Endothelial cell of umbilical vein (primary cell): ENCODE measurements at regions not wholly inside any gene's neighbourhood (a gene's known extent, or its start where the extent isn't known, plus 50 kb on each side); places are given as distances from the start of the nearest gene placed in this dataset.

Source experiments
- BruUV-seq: library from RNA; stranded (reverse); fragments of 400-500 nt; replicated peaks from 2 replicates; lab custom pipeline; 2021; lab: Mats Ljungman, UMichigan
- CTCF ChIA-PET: fragments of 300-600, 350-600 bp; sonication (Branson Sonifier 250); formaldehyde crosslinking; loops from one replicate; lab custom pipeline; 2021; ENCODE audit warnings: antibody characterized with exemption, inconsistent platforms; lab: Charles Lee
- POLR2A ChIA-PET: fragments of 300-600, 350-600 bp; sonication (Branson Sonifier 250); formaldehyde crosslinking; loops from one replicate; lab custom pipeline; 2021; ENCODE audit warnings: antibody characterized with exemption, inconsistent platforms; lab: Charles Lee
- DNase-seq: peaks from one replicate; pipeline ENCODE4 v3.0.0-alpha.2; 2011; ENCODE audit warnings: low read depth, low spot score
- FAIRE-seq: peaks from 2 replicates; lab custom pipeline; 2011; peaks lifted over from hg19 to GRCh38; lab: Jason Lieb, UNC
- H2AFZ ChIP-seq: 2 replicates; pipeline ENCODE4 v1.6.0; 2012; ENCODE audit warnings: low read depth, low read length, control low read depth, inconsistent platforms
- H3K27ac ChIP-seq: 2 replicates; pipeline ENCODE4 v1.5.1; 2011; ENCODE audit warnings: low read depth, mild to moderate bottlenecking, control low read depth, low read length, moderate library complexity; ENCODE audit not compliant: insufficient read depth
- H3K27me3 ChIP-seq, 2 experiments: 2 replicates each; pipeline versions ENCODE4 v1.6.0 to v1.6.1; 2011; ENCODE audit warnings: low read length in 2 of 2, mixed read lengths in 1 of 2; ENCODE audit not compliant: control insufficient read depth in 2 of 2, insufficient read depth in 2 of 2
- H3K36me3 ChIP-seq, 2 experiments: 2 replicates in 1 of 2; 3 replicates in 1 of 2; pipeline ENCODE4 v1.5.1; 2011; ENCODE audit warnings: low read length in 2 of 2, mild to moderate bottlenecking in 1 of 2, moderate library complexity in 1 of 2; ENCODE audit not compliant: control insufficient read depth in 2 of 2, insufficient read depth in 2 of 2; ENCODE audit errors: extremely low read depth in 1 of 2
- H3K4me1 ChIP-seq: 3 replicates; pipeline ENCODE4 v1.5.1; 2011; ENCODE audit warnings: mild to moderate bottlenecking, low read length; ENCODE audit not compliant: control insufficient read depth, insufficient read depth; ENCODE audit errors: extremely low read depth
- H3K4me2 ChIP-seq: 2 replicates; pipeline ENCODE4 v1.6.1; 2011; ENCODE audit warnings: low read length, control low read depth, mixed read lengths; ENCODE audit not compliant: insufficient read depth
- H3K4me3 ChIP-seq, 3 experiments: fragments of 200-600 bp in 1 of 3; sonication (generic), shearing (Covaris generic) in 1 of 3; replicated peaks in 1 of 3; 2 replicates each; pipeline ENCODE4 v1.5.1; 2011 to 2016; ENCODE audit warnings: control low read depth in 3 of 3, low read length in 3 of 3, mild to moderate bottlenecking in 2 of 3, inconsistent platforms in 1 of 3, low read depth in 1 of 3, moderate library complexity in 1 of 3; ENCODE audit not compliant: insufficient read depth in 1 of 3
- H3K79me2 ChIP-seq: 2 replicates; pipeline ENCODE4 v1.6.0; 2012; ENCODE audit warnings: low read length, inconsistent platforms; ENCODE audit not compliant: control insufficient read depth, insufficient read depth
- H3K9ac ChIP-seq: replicated peaks from 2 replicates; pipeline ENCODE3; 2011; ENCODE audit warnings: low read length, control low read depth; ENCODE audit not compliant: insufficient read depth; ENCODE audit errors: extremely low read depth
- H3K9me1 ChIP-seq: replicated peaks from 3 replicates; pipeline ENCODE4 v1.6.0; 2011; ENCODE audit warnings: mild to moderate bottlenecking, low read length; ENCODE audit not compliant: control insufficient read depth, insufficient read depth; ENCODE audit errors: extremely low read depth
- H3K9me3 ChIP-seq: replicated peaks from 2 replicates; pipeline ENCODE4 v1.5.1; 2012; ENCODE audit warnings: low read length, inconsistent platforms; ENCODE audit not compliant: control insufficient read depth, insufficient read depth
- H4K20me1 ChIP-seq: replicated peaks from 2 replicates; pipeline ENCODE3; 2011; ENCODE audit warnings: mild to moderate bottlenecking, low read length; ENCODE audit not compliant: control insufficient read depth, insufficient read depth; ENCODE audit errors: extremely low read depth
- CTCF ChIP-seq, 2 donors: IDR thresholded peaks; 1 replicate in 1 of 2; 2 replicates in 1 of 2; pipeline ENCODE4 v1.5.1; 2011; ENCODE audit warnings: low read length in 2 of 2, mild to moderate bottlenecking in 2 of 2, moderate library complexity in 2 of 2, control low read depth in 1 of 2, inconsistent platforms in 1 of 2, low read depth in 1 of 2; ENCODE audit not compliant: insufficient read depth in 1 of 2; ENCODE audit errors: extremely low read depth in 1 of 2
- EZH2 ChIP-seq: IDR thresholded peaks from 2 replicates; pipeline ENCODE4 v1.6.1; 2012; ENCODE audit warnings: borderline replicate concordance, low read depth, mild to moderate bottlenecking, moderate library complexity, low read length, inconsistent platforms; ENCODE audit not compliant: severe bottlenecking
- FOS ChIP-seq: IDR thresholded peaks from 2 replicates; pipeline ENCODE4 v1.6.1; 2011; ENCODE audit warnings: mild to moderate bottlenecking, low read length, moderate library complexity, borderline replicate concordance; ENCODE audit not compliant: insufficient read depth
- GATA2 ChIP-seq: IDR thresholded peaks from 2 replicates; pipeline ENCODE4 v1.7.0; 2011; ENCODE audit warnings: low read depth, mild to moderate bottlenecking, moderate library complexity, mixed read lengths, low read length; ENCODE audit not compliant: insufficient read length, insufficient read depth
- JUN ChIP-seq: IDR thresholded peaks from 2 replicates; pipeline ENCODE4 v1.6.1; 2011; ENCODE audit warnings: borderline replicate concordance, low read depth; ENCODE audit not compliant: insufficient read length, insufficient read depth
- MYC ChIP-seq: IDR thresholded peaks from one replicate; pipeline ENCODE4 v1.6.1; 2011; ENCODE audit warnings: mild to moderate bottlenecking, low read depth, low read length
- POLR2A ChIP-seq: IDR thresholded peaks from 2 replicates; pipeline ENCODE4 v1.6.1; 2012; ENCODE audit warnings: low read depth, mild to moderate bottlenecking, control low read depth, low read length
- POLR2AphosphoS5 ChIP-seq: IDR thresholded peaks from 2 replicates; pipeline ENCODE4 v1.6.1; 2012; ENCODE audit warnings: low read depth, mild to moderate bottlenecking, control low read depth, low read length, moderate library complexity; ENCODE audit not compliant: insufficient read depth
- dilution Hi-C: fragments of 300-500 bp; cut with MboI; formaldehyde crosslinking; loops from one replicate; pipeline ENCODE4 v1.15.0; 2019; ENCODE audit warnings: low sequenced_read_pairs; ENCODE audit not compliant: extremely low pct_ligation_motif_present
- intact Hi-C: fragments of 100-400 bp; cut with micrococcal nuclease; formaldehyde crosslinking; loops from one replicate; pipeline ENCODE4 v1.10.0; 2022
- TF ChIP-seq, protein P1 (sequence below): IDR thresholded peaks from 2 replicates; pipeline ENCODE4 v1.6.1; 2011; ENCODE audit not compliant: insufficient read depth, insufficient read length

- H3K4me3 ChIP-seq, result no peak overlapping the region
- no peaks in the 10 kb centered on the region for H3K9me3 ChIP-seq
- H3K4me1 ChIP-seq, result no peaks in the 10 kb centered on the region
- dilution Hi-C loops (no loop called here), intact Hi-C loops (no loop called here)
- CTCF ChIA-PET, result no interaction called here
- DNase-seq (no peak), FAIRE-seq (no peak)
- no peaks in the 10 kb centered on the region for H4K20me1 ChIP-seq
- TF ChIP-seq MYC, result no peak
- no peak for TF ChIP-seq FOS
- no peak for TF ChIP-seq EZH2
- no peak for TF ChIP-seq POLR2A
- TF ChIP-seq POLR2AphosphoS5, result no peak
- TF ChIP-seq GATA2, result no peak
- no peak for TF ChIP-seq JUN
- TF ChIP-seq CTCF (IDR thresholded peaks at IDR 0.05; ENCODE audit: extremely low read depth in 1 of 2, insufficient read depth in 1 of 2, low read depth in 1 of 2, low read length in 2 of 2), result no peak
- TF ChIP-seq, protein P1, sequence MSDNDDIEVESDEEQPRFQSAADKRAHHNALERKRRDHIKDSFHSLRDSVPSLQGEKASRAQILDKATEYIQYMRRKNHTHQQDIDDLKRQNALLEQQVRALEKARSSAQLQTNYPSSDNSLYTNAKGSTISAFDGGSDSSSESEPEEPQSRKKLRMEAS, result no peak
- H3K27me3 ChIP-seq, result peaks cover 4 to 7% of the 10 kb centered on the region in 2 experiments
- H3K9me1 ChIP-seq, result no peaks in the 10 kb centered on the region
- no peaks in the 10 kb centered on the region for H3K79me2 ChIP-seq
- H2AFZ ChIP-seq, result no peak overlapping the region
- no peak overlapping the region for H3K4me2 ChIP-seq
- POLR2A ChIA-PET, result no interaction called here
- H3K9ac ChIP-seq, result no peak overlapping the region
- BruUV-seq, result no TSS peak
- H3K27ac ChIP-seq, result no peak overlapping the region
- no peaks in the 10 kb centered on the region for H3K36me3 ChIP-seq
Observed at GRCh38 chr4:122038896-122039295, 87.0 kb upstream of the TRPC3 start.
